ENCODE measurements at regions not wholly inside any gene's neighbourhood (a gene's known extent, or its start where the extent isn't known, plus 50 kb on each side); places are given as distances from the start of the nearest gene placed in this dataset.
A peak's percentile ranks its signal among the peaks of the same experiment; 100 is the strongest.
"Not testable (repeated sequence)": the region's sequence is repeated elsewhere in the genome, so short reads cannot be mapped to it uniquely, and the experiment has no call there.

- DNase-seq (ENCODE audit: low spot score), result no peak
These were observed 703.1 kb downstream of the RFPL4B start for GRCh38 chr6:113050010-113050858.

- DNase-seq (ENCODE audit: low spot score), result peak; percentile 55
These were observed 703.8 kb downstream of the RFPL4B start for GRCh38 chr6:113050979-113051378.

- no peak for DNase-seq (ENCODE audit: low spot score)
These were observed 705.4 kb downstream of the RFPL4B start for GRCh38 chr6:113052506-113052905.

GRCh38 chr6:113055061-113055460 lies 707.9 kb downstream of the RFPL4B start:
- no peak for DNase-seq (ENCODE audit: low spot score)

GRCh38 chr6:113055998-113056397 lies 708.9 kb downstream of the RFPL4B start:
- DNase-seq (ENCODE audit: low spot score), result no peak

- DNase-seq (ENCODE audit: low spot score), result no peak
These were observed 710.5 kb downstream of the RFPL4B start for GRCh38 chr6:113057567-113058053.

- DNase-seq (ENCODE audit: low spot score), result no peak
These were observed 713.5 kb downstream of the RFPL4B start for GRCh38 chr6:113060664-113061063.

- DNase-seq (ENCODE audit: low spot score), result no peak
These were observed 718.5 kb downstream of the RFPL4B start for GRCh38 chr6:113065611-113066010.

- no peak for DNase-seq (ENCODE audit: low spot score)
These were observed 720.6 kb downstream of the RFPL4B start for GRCh38 chr6:113067612-113068275.

- DNase-seq (ENCODE audit: low spot score), result no peak
These were observed 721.4 kb downstream of the RFPL4B start for GRCh38 chr6:113068570-113068969.

- DNase-seq (ENCODE audit: low spot score), result not testable (repeated sequence)
These were observed 723.6 kb downstream of the RFPL4B start for GRCh38 chr6:113070681-113071080.

GRCh38 chr6:113073611-113074191 lies 726.6 kb downstream of the RFPL4B start:
- DNase-seq (ENCODE audit: low spot score), result no peak

GRCh38 chr6:113076116-113076515 lies 729.0 kb downstream of the RFPL4B start:
- DNase-seq (ENCODE audit: low spot score), result no peak

- DNase-seq (ENCODE audit: low spot score), result no peak
These were observed 729.7 kb downstream of the RFPL4B start for GRCh38 chr6:113076816-113077215.

GRCh38 chr6:113077794-113078193 lies 730.7 kb downstream of the RFPL4B start:
- no peak for DNase-seq (ENCODE audit: low spot score)

- no peak for DNase-seq (ENCODE audit: low spot score)
These were observed 731.7 kb downstream of the RFPL4B start for GRCh38 chr6:113078791-113079190.

- DNase-seq (ENCODE audit: low spot score), result no peak
These were observed 735.6 kb downstream of the RFPL4B start for GRCh38 chr6:113082745-113083144.

GRCh38 chr6:113083947-113084346 lies 736.8 kb downstream of the RFPL4B start:
- no peak for DNase-seq (ENCODE audit: low spot score)

GRCh38 chr6:113089056-113089455 lies 741.9 kb downstream of the RFPL4B start:
- no peak for DNase-seq (ENCODE audit: low spot score)

- DNase-seq (ENCODE audit: low spot score), result no peak
These were observed 745.7 kb downstream of the RFPL4B start for GRCh38 chr6:113092795-113093194.

- DNase-seq (ENCODE audit: low spot score), result no peak
These were observed 747.6 kb downstream of the RFPL4B start for GRCh38 chr6:113094779-113095178.

- DNase-seq (ENCODE audit: low spot score), result no peak
These were observed 748.7 kb downstream of the RFPL4B start for GRCh38 chr6:113095841-113096240.

- no peak for DNase-seq (ENCODE audit: low spot score)
These were observed 754.4 kb upstream of the MARCKS start for GRCh38 chr6:113102761-113103160.
